K562 (cell line): ENCODE measurements at regions not wholly inside any gene's neighbourhood (a gene's known extent, or its start where the extent isn't known, plus 50 kb on each side); places are given as distances from the start of the nearest gene placed in this dataset.

Experiments
- ATAC-seq: fragments of 200-7000 bp; cut with Tn5 transposase; 3 replicates; pipeline ENCODE4 v1.9.1; 2020; ENCODE audit warnings: moderate library complexity
- BruUV-seq: library from RNA; stranded (reverse); fragments of 400-500 nt; replicated peaks from 2 replicates; lab custom pipeline; 2021; lab: Mats Ljungman, UMichigan
- CTCF ChIA-PET: fragments of 300-600 bp; formaldehyde crosslinking; extraction: SDS; loops from one replicate; lab custom pipeline; 2021; ENCODE audit warnings: low intra/inter-chr PET ratio; lab: Yijun Ruan, JAX
- POLR2A ChIA-PET: fragments of 300-600, 350-650 bp; sonication (Branson Sonifier 250); formaldehyde crosslinking; extraction: SDS; loops from one replicate; lab custom pipeline; 2021; ENCODE audit warnings: antibody characterized with exemption, inconsistent platforms; lab: Yijun Ruan, JAX
- DNase-seq, 4 experiments: peaks; one replicate each; pipeline versions ENCODE4 v3.0.0 to v3.0.0-alpha.2; 2011 to 2018; ENCODE audit warnings: low spot score in 3 of 4, mixed read lengths in 3 of 4; ENCODE audit errors: extremely low read depth in 1 of 4
- FAIRE-seq: peaks from 2 replicates; lab custom pipeline; 2011; peaks lifted over from hg19 to GRCh38; lab: Jason Lieb, UNC
- H2AFZ ChIP-seq: 2 replicates; pipeline ENCODE4 v1.6.0; 2011; ENCODE audit warnings: low read depth, low read length, control low read depth, inconsistent platforms
- H3K27ac ChIP-seq: fragments of 200-600 bp; 3 replicates; pipeline ENCODE4 v1.8.0; 2011; ENCODE audit warnings: low read depth, mild to moderate bottlenecking, control low read depth, inconsistent platforms, low read length, moderate library complexity, mixed read lengths; ENCODE audit errors: extremely low read depth
- H3K27me3 ChIP-seq, 2 experiments: fragments of 300-600 bp in 1 of 2; 2 replicates in 1 of 2; 3 replicates in 1 of 2; pipeline versions ENCODE4 v1.6.0 to v1.8.0; 2011; ENCODE audit warnings: inconsistent platforms in 2 of 2, low read length in 2 of 2, mild to moderate bottlenecking in 1 of 2, mixed read lengths in 1 of 2, moderate library complexity in 1 of 2; ENCODE audit not compliant: control insufficient read depth in 2 of 2, insufficient read depth in 2 of 2
- H3K36me3 ChIP-seq: fragments of 300-600 bp; 3 replicates; pipeline ENCODE4 v1.8.0; 2011; ENCODE audit warnings: mild to moderate bottlenecking, low read length, inconsistent platforms; ENCODE audit not compliant: control insufficient read depth, insufficient read depth
- H3K4me1 ChIP-seq, 2 experiments: fragments of 200-600 bp in 1 of 2; replicated peaks in 1 of 2; 2 replicates in 1 of 2; 3 replicates in 1 of 2; pipeline versions ENCODE4 v1.5.1 to v1.8.0; 2011; ENCODE audit warnings: inconsistent platforms in 2 of 2, low read length in 2 of 2, mild to moderate bottlenecking in 1 of 2, mixed read lengths in 1 of 2, moderate library complexity in 1 of 2; ENCODE audit not compliant: control insufficient read depth in 2 of 2, insufficient read depth in 2 of 2
- H3K4me2 ChIP-seq: 2 replicates; pipeline ENCODE4 v1.6.1; 2011; ENCODE audit warnings: low read length, control low read depth, inconsistent platforms, mixed read lengths; ENCODE audit not compliant: insufficient read depth
- H3K4me3 ChIP-seq: fragments of 200-600 bp; sonication (generic), shearing (Covaris generic); 2 replicates; pipeline ENCODE4 v1.5.1; 2016; ENCODE audit warnings: control low read depth, inconsistent platforms
- H3K79me2 ChIP-seq: fragments of 200-600 bp; 3 replicates; pipeline ENCODE4 v1.8.0; 2011; ENCODE audit warnings: low read length, inconsistent platforms; ENCODE audit not compliant: control insufficient read depth, insufficient read depth
- H3K9ac ChIP-seq, 2 experiments: 2 replicates each; pipeline versions ENCODE4 v1.6.0 to v1.6.1; 2011; ENCODE audit warnings: low read depth in 2 of 2, low read length in 2 of 2, control low read depth in 1 of 2, inconsistent platforms in 1 of 2, mild to moderate bottlenecking in 1 of 2, mixed read lengths in 1 of 2; ENCODE audit not compliant: insufficient read depth in 1 of 2
- H3K9me1 ChIP-seq: one replicate; pipeline ENCODE4 v1.6.0; 2011; ENCODE audit warnings: inconsistent platforms, mild to moderate bottlenecking, low read length, moderate library complexity; ENCODE audit not compliant: control insufficient read depth, insufficient read depth
- H3K9me3 ChIP-seq: replicated peaks from 2 replicates; pipeline ENCODE4 v1.5.1; 2011; ENCODE audit warnings: low read depth, low read length, inconsistent platforms; ENCODE audit not compliant: control insufficient read depth, insufficient read depth
- H4K20me1 ChIP-seq: replicated peaks from 2 replicates; pipeline ENCODE4 v1.6.1; 2011; ENCODE audit warnings: low read length, inconsistent platforms, mixed read lengths; ENCODE audit not compliant: control insufficient read depth, insufficient read depth
- CCAR2 ChIP-seq: fragments of 200-400 bp; formaldehyde crosslinking; IDR thresholded peaks from 2 replicates; pipeline ENCODE4 v1.6.1; 2017; ENCODE audit warnings: mild to moderate bottlenecking, low read depth, low read length
- CEBPG ChIP-seq, 3 experiments: fragments of 200-800 bp in 1 of 3; sonication (Bioruptor generic) in 1 of 3; sonication (generic) in 1 of 3; formaldehyde crosslinking in 1 of 3; IDR thresholded peaks in 2 of 3; conservative IDR thresholded peaks in 1 of 3; 2 replicates each; pipeline versions ENCODE4 v1.6.1 to v1.8.0; 2016 to 2022; ENCODE audit warnings: missing compliant biosample characterization in 2 of 3, missing genetic modification characterization in 2 of 3, mild to moderate bottlenecking in 1 of 3, missing genetic modification reagents in 1 of 3
- CTBP1 ChIP-seq: fragments of 450-650 bp; IDR thresholded peaks from 2 replicates; pipeline ENCODE4 v1.6.1; 2016; ENCODE audit warnings: borderline replicate concordance
- IRF2 ChIP-seq: sonication (generic); formaldehyde crosslinking; IDR thresholded peaks from 2 replicates; pipeline ENCODE4 v1.8.1; 2022; ENCODE audit warnings: mild to moderate bottlenecking, missing genetic modification reagents
- MEF2A ChIP-seq: IDR thresholded peaks from 2 replicates; pipeline ENCODE4 v1.6.1; 2011; ENCODE audit warnings: low read depth, mild to moderate bottlenecking, low read length, moderate library complexity; ENCODE audit not compliant: control insufficient read depth
- POU5F1 ChIP-seq: fragments of 150-350 bp; IDR thresholded peaks from 2 replicates; pipeline ENCODE4 v1.6.1; 2014; ENCODE audit warnings: borderline replicate concordance, low read length, low read depth, mild to moderate bottlenecking; ENCODE audit not compliant: partially characterized antibody
- RCOR1 ChIP-seq, 2 experiments: IDR thresholded peaks; 2 replicates each; pipeline ENCODE4 v1.6.1; 2012; ENCODE audit warnings: low read depth in 2 of 2, low read length in 2 of 2, borderline replicate concordance in 1 of 2, improper control_type of control experiment in 1 of 2
- ZNF146 ChIP-seq: IDR thresholded peaks from one replicate; pipeline ENCODE4 v1.6.1; 2018; ENCODE audit warnings: missing compliant biosample characterization; ENCODE audit not compliant: unreplicated experiment
- WGBS: fragments of 100-300 bp; shearing (Covaris generic); methylation state at CpG from one replicate; pipeline ENCODE4 v1.1.6; 2016; ENCODE audit warnings: low coverage, mixed read lengths; ENCODE audit not compliant: insufficient coverage; ENCODE audit errors: missing lambda C conversion rate; 5-methylcytosine and 5-hydroxymethylcytosine counted together
- in situ Hi-C: fragments of 300-500 bp; cut with MboI; formaldehyde crosslinking; loops from 4 replicates; pipeline ENCODE4 v1.15.0; 2018; ENCODE audit warnings: inconsistent platforms, mixed read lengths
- intact Hi-C: fragments of 100-400 bp; cut with micrococcal nuclease; formaldehyde crosslinking; loops from 2 replicates; pipeline ENCODE4 v1.14.2; 2022
- TF ChIP-seq, protein P1 (sequence below), 2 experiments: fragments of 450-650 bp in 1 of 2; sonication (generic) in 1 of 2; formaldehyde crosslinking in 1 of 2; IDR thresholded peaks in 1 of 2; conservative IDR thresholded peaks in 1 of 2; 2 replicates each; pipeline versions ENCODE4 v1.6.1 to v1.8.1; 2016 to 2023; ENCODE audit warnings: mild to moderate bottlenecking in 2 of 2, moderate library complexity in 2 of 2, inconsistent platforms in 1 of 2, missing genetic modification reagents in 1 of 2
- TF ChIP-seq, protein P2 (sequence below): sonication (generic); formaldehyde crosslinking; IDR thresholded peaks from 2 replicates; pipeline ENCODE4 v1.8.1; 2023; ENCODE audit warnings: mild to moderate bottlenecking, missing genetic modification reagents, moderate library complexity

DNA sequence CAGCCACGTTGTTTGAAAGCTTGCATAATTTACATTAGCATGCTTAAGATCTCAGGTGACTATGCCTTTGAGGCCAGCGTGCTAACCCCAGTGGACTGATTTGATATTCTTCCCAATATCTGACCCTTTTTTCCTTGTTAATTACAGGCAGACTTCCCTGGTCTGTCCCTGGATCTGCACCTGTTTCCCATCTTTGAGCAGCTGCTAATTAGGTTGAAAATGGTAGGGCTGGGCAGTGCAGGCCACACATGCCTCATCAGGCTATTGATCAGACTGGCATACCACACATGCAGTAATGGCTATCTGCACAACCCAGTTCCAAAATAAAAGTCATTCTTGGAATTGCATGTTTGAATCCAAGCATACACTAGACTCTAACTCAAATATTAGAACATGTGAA, 164.3 kb upstream of the TFAP2D start (continued):
- TF ChIP-seq RCOR1 (IDR thresholded peaks at IDR 0.05; ENCODE audit: borderline replicate concordance in 1 of 2, low read depth in 2 of 2, low read length in 2 of 2) (no peak), CCAR2 (no peak), POU5F1 (no peak), IRF2 (CRISPR knock-in tag) (no peak)

DNA sequence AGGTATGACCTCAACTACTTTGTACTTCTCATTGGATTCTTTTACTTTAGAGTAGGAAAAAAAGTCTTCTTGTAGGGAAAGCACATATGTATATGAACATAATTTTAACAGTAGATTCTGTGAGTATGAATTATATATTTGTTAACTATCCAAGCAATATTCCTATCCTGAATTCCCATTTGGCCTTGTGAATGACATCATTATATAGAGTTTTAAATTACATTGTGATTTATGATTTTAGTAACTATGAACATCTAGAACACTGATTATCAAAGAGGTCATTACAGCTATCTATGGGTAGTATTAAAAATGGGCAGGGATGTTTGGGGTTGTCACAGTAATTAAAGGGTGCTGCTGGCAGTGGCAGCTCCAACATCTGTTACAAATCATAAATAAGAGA, 163.9 kb upstream of the TFAP2D start:
- BruUV-seq = no TSS peak
- intact Hi-C loops (no loop called here), in situ Hi-C loops (no loop called here)
- TF ChIP-seq MEF2A = no peak
- no peak overlapping the region for H3K4me2 ChIP-seq
- H3K9ac ChIP-seq = no peak overlapping the region
- no peaks in the 10 kb centered on the region for H3K4me1 ChIP-seq
- no peak overlapping the region for H3K4me3 ChIP-seq
- ATAC-seq (no peak), FAIRE-seq (no peak), DNase-seq (no peak)
- H3K79me2 ChIP-seq = no peaks in the 10 kb centered on the region
- no peak overlapping the region for H2AFZ ChIP-seq
- POLR2A ChIA-PET = interaction anchor here (1.2 kb wide), 1 partner anchor 31 kb away, joined by 5 read pairs; no protein-coding TSS in a partner anchor
- no peaks in the 10 kb centered on the region; the same call in 1 of the 2 replicates for H3K9me3 ChIP-seq
- no peaks in the 10 kb centered on the region for H3K27me3 ChIP-seq
- no peaks in the 10 kb centered on the region for H3K36me3 ChIP-seq
- no peak overlapping the region for H3K27ac ChIP-seq
- H4K20me1 ChIP-seq = no peaks in the 10 kb centered on the region
- H3K9me1 ChIP-seq = no peaks in the 10 kb centered on the region
- CTCF ChIA-PET = no interaction called here

DNA sequence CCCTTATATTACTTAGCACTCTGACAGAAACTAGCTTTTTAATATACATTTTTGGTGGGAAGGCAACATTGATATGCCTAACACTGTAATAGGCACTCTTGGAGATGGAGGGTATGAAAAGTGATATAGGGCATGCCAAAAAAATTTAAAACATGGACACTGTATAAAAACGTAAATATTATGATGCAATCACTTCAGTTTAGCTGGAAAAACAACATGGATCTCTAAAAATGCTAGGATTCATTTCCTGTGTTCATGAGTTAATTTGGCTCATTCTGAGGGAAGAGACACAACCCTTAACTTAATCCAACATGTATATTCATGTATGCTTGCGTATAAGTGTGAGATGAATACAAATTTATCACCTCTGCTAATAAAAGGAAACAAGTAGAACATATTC, 157.3 kb upstream of the TFAP2D start:
- H3K4me1 ChIP-seq = no peaks in the 10 kb centered on the region
- H4K20me1 ChIP-seq = no peaks in the 10 kb centered on the region
- ATAC-seq (no peak), FAIRE-seq (no peak), DNase-seq (no peak)
- H3K27me3 ChIP-seq = no peaks in the 10 kb centered on the region
- in situ Hi-C loops = no loop called here
- H3K79me2 ChIP-seq = no peaks in the 10 kb centered on the region
- intact Hi-C loops = no loop called here
- 0% methylated on average over 2 of the region's 2 CpGs for WGBS
- H2AFZ ChIP-seq = no peak overlapping the region
- no peak overlapping the region for H3K27ac ChIP-seq
- BruUV-seq = no TSS peak
- no peak overlapping the region for H3K4me3 ChIP-seq
- no peak overlapping the region for H3K9ac ChIP-seq
- H3K36me3 ChIP-seq = no peaks in the 10 kb centered on the region
- H3K4me2 ChIP-seq = no peak overlapping the region
- POLR2A ChIA-PET = no interaction called here
- CTCF ChIA-PET = no interaction called here
- no peaks in the 10 kb centered on the region; the same call in 1 of the 2 replicates for H3K9me3 ChIP-seq
- H3K9me1 ChIP-seq = no peaks in the 10 kb centered on the region
- TF ChIP-seq, protein P1, sequence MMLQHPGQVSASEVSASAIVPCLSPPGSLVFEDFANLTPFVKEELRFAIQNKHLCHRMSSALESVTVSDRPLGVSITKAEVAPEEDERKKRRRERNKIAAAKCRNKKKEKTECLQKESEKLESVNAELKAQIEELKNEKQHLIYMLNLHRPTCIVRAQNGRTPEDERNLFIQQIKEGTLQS (IDR thresholded peaks at IDR 0.05) = peak; percentile 19; the same call in 1 of the 2 replicates
- TF ChIP-seq, protein P1 (CRISPR knock-in tag; conservative IDR thresholded peaks at IDR 0.05) = no peak
- TF ChIP-seq ZNF146 (CRISPR knock-in tag) (no peak), CEBPG (CRISPR knock-in tag; IDR thresholded peaks at IDR 0.05) (no peak), CEBPG (tag; conservative IDR thresholded peaks at IDR 0.05 in 1 of 2, IDR thresholded peaks at IDR 0.05 in 1 of 2) (peak; percentile 22 to 58; a peak in 3 of 4 replicates), CTBP1 (no peak)
- TF ChIP-seq, protein P2, sequence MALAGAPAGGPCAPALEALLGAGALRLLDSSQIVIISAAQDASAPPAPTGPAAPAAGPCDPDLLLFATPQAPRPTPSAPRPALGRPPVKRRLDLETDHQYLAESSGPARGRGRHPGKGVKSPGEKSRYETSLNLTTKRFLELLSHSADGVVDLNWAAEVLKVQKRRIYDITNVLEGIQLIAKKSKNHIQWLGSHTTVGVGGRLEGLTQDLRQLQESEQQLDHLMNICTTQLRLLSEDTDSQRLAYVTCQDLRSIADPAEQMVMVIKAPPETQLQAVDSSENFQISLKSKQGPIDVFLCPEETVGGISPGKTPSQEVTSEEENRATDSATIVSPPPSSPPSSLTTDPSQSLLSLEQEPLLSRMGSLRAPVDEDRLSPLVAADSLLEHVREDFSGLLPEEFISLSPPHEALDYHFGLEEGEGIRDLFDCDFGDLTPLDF (CRISPR knock-in tag) = no peak
